ENCODE measurements at regions not wholly inside any gene's neighbourhood (a gene's known extent, or its start where the extent isn't known, plus 50 kb on each side); places are given as distances from the start of the nearest gene placed in this dataset.

DNA sequence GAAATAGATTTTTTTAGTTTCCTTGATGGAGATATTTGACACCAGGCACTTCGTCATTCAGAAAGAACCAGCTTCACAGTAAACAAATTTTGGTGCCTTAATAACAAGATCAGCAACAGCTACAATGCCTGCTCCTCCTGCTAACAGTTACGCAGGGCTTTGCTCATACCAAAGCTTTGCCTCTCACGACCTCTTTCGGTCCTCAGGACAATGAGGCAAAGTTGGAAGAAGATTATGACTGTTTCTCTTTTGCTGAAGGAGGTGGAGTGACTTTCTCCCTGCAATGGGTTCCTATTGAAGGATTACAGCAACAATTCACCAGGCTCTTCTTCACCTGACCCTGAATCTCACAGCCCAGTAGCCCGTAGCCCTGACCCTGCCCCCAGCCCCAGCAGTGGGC, 440.1 kb downstream of the PREX1 start:
- Histone ChIP-seq H3K27me3 (ENCODE audit: low read depth) (peaks cover 11% of the 10 kb centered on the region), H3K36me3 (no peaks in the 10 kb centered on the region), H3K4me3 (no peak overlapping the region), H3K9me3 (replicated peaks) (peaks cover 10% of the 10 kb centered on the region), H3K27ac (replicated peaks) (no peak overlapping the region), H3K4me1 (no peaks in the 10 kb centered on the region)
- intact Hi-C loops (cut with micrococcal nuclease) = no loop called here
- DNase-seq = no peak
- TF ChIP-seq, protein P1, sequence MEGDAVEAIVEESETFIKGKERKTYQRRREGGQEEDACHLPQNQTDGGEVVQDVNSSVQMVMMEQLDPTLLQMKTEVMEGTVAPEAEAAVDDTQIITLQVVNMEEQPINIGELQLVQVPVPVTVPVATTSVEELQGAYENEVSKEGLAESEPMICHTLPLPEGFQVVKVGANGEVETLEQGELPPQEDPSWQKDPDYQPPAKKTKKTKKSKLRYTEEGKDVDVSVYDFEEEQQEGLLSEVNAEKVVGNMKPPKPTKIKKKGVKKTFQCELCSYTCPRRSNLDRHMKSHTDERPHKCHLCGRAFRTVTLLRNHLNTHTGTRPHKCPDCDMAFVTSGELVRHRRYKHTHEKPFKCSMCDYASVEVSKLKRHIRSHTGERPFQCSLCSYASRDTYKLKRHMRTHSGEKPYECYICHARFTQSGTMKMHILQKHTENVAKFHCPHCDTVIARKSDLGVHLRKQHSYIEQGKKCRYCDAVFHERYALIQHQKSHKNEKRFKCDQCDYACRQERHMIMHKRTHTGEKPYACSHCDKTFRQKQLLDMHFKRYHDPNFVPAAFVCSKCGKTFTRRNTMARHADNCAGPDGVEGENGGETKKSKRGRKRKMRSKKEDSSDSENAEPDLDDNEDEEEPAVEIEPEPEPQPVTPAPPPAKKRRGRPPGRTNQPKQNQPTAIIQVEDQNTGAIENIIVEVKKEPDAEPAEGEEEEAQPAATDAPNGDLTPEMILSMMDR (IDR thresholded peaks at IDR 0.05; ENCODE audit: borderline replicate concordance) = no peak

DNA sequence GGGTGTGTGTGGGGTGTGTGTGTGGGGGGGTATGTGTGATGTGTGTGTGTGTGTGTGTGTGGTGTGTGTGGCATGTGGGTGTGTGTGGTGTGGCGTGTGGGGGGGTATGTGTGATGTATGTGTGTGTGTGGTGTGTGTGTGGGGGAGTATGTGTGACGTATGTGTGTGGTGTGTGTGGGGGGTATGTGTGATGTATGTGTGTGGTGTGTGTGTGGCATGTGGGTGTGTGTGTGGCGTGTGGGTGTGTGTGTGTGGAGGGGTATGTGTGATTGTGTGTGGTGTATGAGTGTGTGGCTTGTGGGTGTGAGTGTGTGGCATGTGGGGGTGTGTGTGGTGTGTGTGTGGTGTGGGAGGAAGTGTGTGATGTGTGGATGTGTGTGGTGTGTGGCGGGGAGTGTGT, 442.3 kb downstream of the PREX1 start:
- TF ChIP-seq, protein P1 (IDR thresholded peaks at IDR 0.05; ENCODE audit: borderline replicate concordance) = no peak
- H3K36me3 ChIP-seq = no peaks in the 10 kb centered on the region
- H3K27me3 ChIP-seq (ENCODE audit: low read depth) = peaks cover 11% of the 10 kb centered on the region
- H3K27ac ChIP-seq (replicated peaks) = no peak overlapping the region
- H3K4me3 ChIP-seq = no peak overlapping the region
- no peaks in the 10 kb centered on the region for H3K4me1 ChIP-seq
- intact Hi-C loops (cut with micrococcal nuclease) = no loop called here
- no peaks in the 10 kb centered on the region for H3K9me3 ChIP-seq (replicated peaks)
- DNase-seq = no peak

DNA sequence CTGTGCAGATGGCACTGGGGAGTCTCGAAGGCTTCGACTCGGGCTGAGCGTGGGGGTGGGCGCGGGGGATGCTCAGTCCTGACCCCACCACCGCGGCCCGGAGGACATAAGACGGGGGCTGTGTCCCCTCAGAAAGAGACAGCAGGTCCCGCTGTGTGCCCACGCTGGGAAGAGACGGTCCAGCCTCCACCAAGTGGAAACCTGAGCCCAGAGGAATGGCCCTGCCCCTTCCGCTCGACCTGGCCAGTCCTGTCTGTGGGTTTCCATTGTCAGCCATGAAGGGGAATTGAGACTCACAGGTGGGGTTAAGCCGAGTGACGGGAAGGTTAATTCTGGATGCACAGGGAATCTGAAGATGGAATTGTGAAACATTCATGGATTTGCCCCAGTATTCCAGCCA, 442.7 kb downstream of the PREX1 start:
- Histone ChIP-seq H3K9me3 (replicated peaks) (no peaks in the 10 kb centered on the region), H3K27me3 (ENCODE audit: low read depth) (peaks cover 11% of the 10 kb centered on the region), H3K27ac (replicated peaks) (no peak overlapping the region), H3K36me3 (no peaks in the 10 kb centered on the region), H3K4me1 (no peaks in the 10 kb centered on the region), H3K4me3 (no peak overlapping the region)
- no peak for DNase-seq
- TF ChIP-seq, protein P1 (IDR thresholded peaks at IDR 0.05; ENCODE audit: borderline replicate concordance) = no peak
- intact Hi-C loops (cut with micrococcal nuclease) = no loop called here

DNA sequence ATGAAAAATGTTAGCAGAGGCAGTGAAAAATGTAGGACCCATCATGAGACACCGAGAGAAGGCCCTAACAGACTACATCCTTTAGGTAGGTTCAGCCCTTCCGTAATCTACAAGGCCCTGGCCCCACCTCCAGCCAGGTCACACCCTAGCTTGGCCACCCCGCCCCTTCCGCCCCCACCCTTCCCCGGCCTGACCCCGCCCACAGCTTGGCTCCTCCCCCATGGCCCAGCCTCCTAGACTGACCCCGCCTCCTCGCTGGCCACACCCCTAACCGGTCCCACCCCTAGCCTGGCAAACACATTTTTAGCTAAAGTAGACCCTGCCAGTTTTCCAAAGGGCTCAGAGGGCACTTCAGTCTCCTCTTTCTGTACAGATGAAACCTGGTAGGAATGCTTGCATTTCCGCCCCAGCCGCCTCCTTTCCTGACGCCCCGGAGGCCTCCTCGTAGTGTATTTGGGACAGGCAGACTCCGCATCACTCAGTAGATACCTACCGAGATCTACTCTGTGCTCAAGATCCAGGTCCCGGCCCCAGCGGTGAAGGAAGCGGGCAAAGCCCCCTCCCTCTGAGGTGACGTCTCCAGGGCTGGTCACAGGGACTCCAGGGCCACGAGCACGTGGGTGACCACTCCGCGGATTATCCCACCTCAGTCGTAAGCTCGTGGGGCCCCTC, 443.5 kb downstream of the PREX1 start:
- no peaks in the 10 kb centered on the region for H3K4me1 ChIP-seq
- TF ChIP-seq, protein P1 (IDR thresholded peaks at IDR 0.05; ENCODE audit: borderline replicate concordance) = no peak
- no peak overlapping the region for H3K4me3 ChIP-seq
- intact Hi-C loops (cut with micrococcal nuclease) = no loop called here
- no peak for DNase-seq
- H3K27ac ChIP-seq (replicated peaks) = no peak overlapping the region
- H3K9me3 ChIP-seq (replicated peaks) = no peaks in the 10 kb centered on the region
- no peaks in the 10 kb centered on the region for H3K36me3 ChIP-seq
- H3K27me3 ChIP-seq (ENCODE audit: low read depth) = peaks cover 11% of the 10 kb centered on the region

DNA sequence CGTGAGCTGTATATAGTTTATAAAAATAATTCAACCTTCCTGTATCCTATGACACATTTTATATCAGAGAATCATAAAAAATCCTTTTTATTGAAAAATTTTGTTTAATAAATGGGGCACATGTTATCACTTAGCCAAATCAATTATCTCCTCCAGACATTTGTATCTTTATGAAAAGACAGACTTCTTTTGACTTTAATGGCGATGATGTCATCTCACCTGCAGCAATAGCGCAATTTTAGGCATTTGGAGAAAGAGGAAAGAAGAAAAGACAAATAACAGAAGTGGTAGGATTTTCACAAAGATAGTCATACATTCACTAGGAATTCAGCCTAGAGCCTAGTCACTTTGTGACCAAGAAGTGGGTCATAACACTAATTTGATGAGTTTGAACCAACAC, 444.5 kb downstream of the PREX1 start:
- intact Hi-C loops (cut with micrococcal nuclease) = no loop called here
- H3K27me3 ChIP-seq (ENCODE audit: low read depth) = peaks cover 11% of the 10 kb centered on the region
- H3K4me1 ChIP-seq = no peaks in the 10 kb centered on the region
- no peaks in the 10 kb centered on the region for H3K36me3 ChIP-seq
- H3K4me3 ChIP-seq = no peak overlapping the region
- TF ChIP-seq, protein P1 (IDR thresholded peaks at IDR 0.05; ENCODE audit: borderline replicate concordance) = no peak
- H3K27ac ChIP-seq (replicated peaks) = no peak overlapping the region
- no peaks in the 10 kb centered on the region for H3K9me3 ChIP-seq (replicated peaks)
- DNase-seq = no peak
